IMR-90 (cell line): ENCODE measurements at regions not wholly inside any gene's neighbourhood (a gene's known extent, or its start where the extent isn't known, plus 50 kb on each side); places are given as distances from the start of the nearest gene placed in this dataset.

ENCODE experiments used
- ATAC-seq: fragments of 200-7000 bp; cut with Tn5 transposase; 2 replicates; pipeline ENCODE4 v1.9.1; 2020; ENCODE audit warnings: low read depth, mild to moderate bottlenecking, moderate library complexity
- BruUV-seq: library from RNA; stranded (reverse); fragments of 400-500 nt; replicated peaks from 2 replicates; lab custom pipeline; 2021; lab: Mats Ljungman, UMichigan
- CTCF ChIA-PET: fragments of 300-600 bp; formaldehyde crosslinking; extraction: SDS; loops from one replicate; lab custom pipeline; 2021; ENCODE audit warnings: antibody characterized with exemption; lab: Yijun Ruan, JAX
- POLR2A ChIA-PET: fragments of 300-600 bp; sonication (Branson Sonifier 250); formaldehyde crosslinking; loops from one replicate; lab custom pipeline; 2022; ENCODE audit warnings: antibody characterized with exemption; ENCODE audit not compliant: unreplicated experiment; lab: Charles Lee
- DNase-seq: peaks from one replicate; pipeline ENCODE4 v3.0.0; 2013
- H2AFZ ChIP-seq: replicated peaks from 2 replicates; pipeline ENCODE3; 2013; ENCODE audit warnings: low read length, mild to moderate bottlenecking; ENCODE audit not compliant: poor library complexity
- H2AK5ac ChIP-seq: 2 replicates; pipeline ENCODE4 v1.6.1; 2013; ENCODE audit warnings: low read depth, low read length, inconsistent platforms
- H2AK9ac ChIP-seq: replicated peaks from 2 replicates; pipeline ENCODE3; 2013; ENCODE audit warnings: mild to moderate bottlenecking, low read depth, low read length, moderate library complexity; ENCODE audit not compliant: poor library complexity
- H2BK120ac ChIP-seq: 2 replicates; pipeline ENCODE4 v1.6.1; 2013; ENCODE audit warnings: low read depth, low read length, inconsistent platforms
- H2BK15ac ChIP-seq: 3 replicates; pipeline ENCODE4 v1.6.1; 2013; ENCODE audit warnings: low read depth, low read length, inconsistent platforms
- H2BK20ac ChIP-seq: 2 replicates; pipeline ENCODE4 v1.6.1; 2013; ENCODE audit warnings: low read depth, mild to moderate bottlenecking, inconsistent platforms, low read length, moderate library complexity
- H2BK5ac ChIP-seq: 2 replicates; pipeline ENCODE4 v1.6.1; 2013; ENCODE audit warnings: mild to moderate bottlenecking, low read depth, low read length, inconsistent platforms; ENCODE audit not compliant: poor library complexity, severe bottlenecking
- H3K14ac ChIP-seq: replicated peaks from 2 replicates; pipeline ENCODE4 v1.6.1; 2013; ENCODE audit warnings: low read depth, low read length, inconsistent platforms
- H3K18ac ChIP-seq: 2 replicates; pipeline ENCODE4 v1.6.1; 2013; ENCODE audit warnings: low read depth, low read length, control low read depth
- H3K23ac ChIP-seq: 2 replicates; pipeline ENCODE4 v1.6.1; 2013; ENCODE audit warnings: low read depth, low read length, inconsistent platforms
- H3K27ac ChIP-seq: 2 replicates; pipeline ENCODE4 v1.5.1; 2013; ENCODE audit warnings: mild to moderate bottlenecking, control low read depth, low read length; ENCODE audit not compliant: insufficient read depth
- H3K27me3 ChIP-seq: 2 replicates; pipeline ENCODE4 v1.6.1; 2013; ENCODE audit warnings: low read length; ENCODE audit not compliant: control insufficient read depth, insufficient read depth
- H3K36me3 ChIP-seq: 2 replicates; pipeline ENCODE4 v1.6.1; 2013; ENCODE audit warnings: low read length, mixed read lengths; ENCODE audit not compliant: control insufficient read depth, insufficient read depth
- H3K4ac ChIP-seq: 2 replicates; pipeline ENCODE4 v1.6.1; 2013; ENCODE audit warnings: low read depth, low read length, inconsistent platforms
- H3K4me1 ChIP-seq: 2 replicates; pipeline ENCODE4 v1.6.1; 2013; ENCODE audit warnings: low read length, mixed read lengths; ENCODE audit not compliant: control insufficient read depth, insufficient read depth
- H3K4me2 ChIP-seq: 2 replicates; pipeline ENCODE4 v1.6.1; 2013; ENCODE audit warnings: low read depth, mild to moderate bottlenecking, control low read depth, low read length, moderate library complexity
- H3K4me3 ChIP-seq: 2 replicates; pipeline ENCODE4 v1.5.1; 2013; ENCODE audit warnings: low read depth, mild to moderate bottlenecking, control low read depth, low read length, moderate library complexity; ENCODE audit not compliant: insufficient read depth
- H3K56ac ChIP-seq: 2 replicates; pipeline ENCODE4 v1.6.1; 2013; ENCODE audit warnings: low read length, inconsistent platforms; ENCODE audit not compliant: insufficient read depth; ENCODE audit errors: extremely low read depth
- H3K79me1 ChIP-seq, 2 experiments: 2 replicates each; pipeline ENCODE4 v1.6.1; 2013; ENCODE audit warnings: low read length in 2 of 2, inconsistent platforms in 1 of 2, low read depth in 1 of 2
- H3K9ac ChIP-seq: 2 replicates; pipeline ENCODE4 v1.6.1; 2013; ENCODE audit warnings: low read depth, low read length, control low read depth
- H3K9me1 ChIP-seq: 2 replicates; pipeline ENCODE4 v1.6.1; 2013; ENCODE audit warnings: low read length, inconsistent platforms; ENCODE audit not compliant: insufficient read depth
- H3K9me3 ChIP-seq: 2 replicates; pipeline ENCODE4 v1.6.1; 2013; ENCODE audit warnings: low read length; ENCODE audit not compliant: control insufficient read depth, insufficient read depth
- H4K20me1 ChIP-seq: 2 replicates; pipeline ENCODE4 v1.6.1; 2013; ENCODE audit warnings: low read length, inconsistent platforms; ENCODE audit not compliant: insufficient read depth
- H4K5ac ChIP-seq: 2 replicates; pipeline ENCODE4 v1.6.1; 2013; ENCODE audit warnings: mild to moderate bottlenecking, low read depth, low read length, control low read depth
- H4K8ac ChIP-seq, 2 experiments: 2 replicates each; pipeline ENCODE4 v1.6.1; 2013; ENCODE audit warnings: low read depth in 2 of 2, low read length in 2 of 2, control low read depth in 1 of 2, inconsistent platforms in 1 of 2
- H4K91ac ChIP-seq: 2 replicates; pipeline ENCODE4 v1.6.1; 2013; ENCODE audit warnings: low read depth, low read length, inconsistent platforms; ENCODE audit not compliant: insufficient read depth
- BHLHE40 ChIP-seq: fragments of 150-350 bp; IDR thresholded peaks from 2 replicates; pipeline ENCODE4 v1.6.1; 2016; ENCODE audit warnings: mild to moderate bottlenecking, low read depth, low read length
- CEBPB ChIP-seq: IDR thresholded peaks from 2 replicates; pipeline ENCODE4 v1.6.1; 2012; ENCODE audit warnings: low read depth, low read length, improper control_type of control experiment
- CHD1 ChIP-seq: IDR thresholded peaks from 2 replicates; pipeline ENCODE4 v1.6.1; 2012; ENCODE audit warnings: low read depth, low read length, improper control_type of control experiment
- ELK1 ChIP-seq: fragments of 150-350 bp; IDR thresholded peaks from 2 replicates; pipeline ENCODE4 v1.6.1; 2016; ENCODE audit warnings: low read depth, mild to moderate bottlenecking, low read length, moderate library complexity, borderline replicate concordance
- FOS ChIP-seq: fragments of 150-350 bp; IDR thresholded peaks from 2 replicates; pipeline ENCODE4 v1.6.1; 2016; ENCODE audit warnings: low read depth, low read length
- MAZ ChIP-seq: IDR thresholded peaks from 2 replicates; pipeline ENCODE4 v1.6.1; 2012; ENCODE audit warnings: low read depth, mild to moderate bottlenecking, low read length, improper control_type of control experiment, moderate library complexity, borderline replicate concordance
- MXI1 ChIP-seq: IDR thresholded peaks from 2 replicates; pipeline ENCODE4 v1.6.1; 2012; ENCODE audit warnings: low read depth, mild to moderate bottlenecking, low read length, moderate library complexity, borderline replicate concordance
- NFE2L2 ChIP-seq: fragments of 150-350 bp; IDR thresholded peaks from 2 replicates; pipeline ENCODE4 v1.6.1; 2016; ENCODE audit warnings: low read depth, mild to moderate bottlenecking, low read length
- POLR2A ChIP-seq: IDR thresholded peaks from 2 replicates; pipeline ENCODE4 v1.6.1; 2012; ENCODE audit warnings: mild to moderate bottlenecking, low read depth, low read length
- RAD21 ChIP-seq: IDR thresholded peaks from 2 replicates; pipeline ENCODE4 v1.6.1; 2012; ENCODE audit warnings: low read length, improper control_type of control experiment
- RCOR1 ChIP-seq: IDR thresholded peaks from 2 replicates; pipeline ENCODE4 v1.6.1; 2012; ENCODE audit warnings: mild to moderate bottlenecking, low read length, improper control_type of control experiment; ENCODE audit not compliant: insufficient replicate concordance
- RFX5 ChIP-seq: IDR thresholded peaks from 2 replicates; pipeline ENCODE4 v1.8.0; 2012; ENCODE audit warnings: low read depth, mild to moderate bottlenecking, low read length, moderate library complexity
- SMC3 ChIP-seq: fragments of 150-350 bp; IDR thresholded peaks from 2 replicates; pipeline ENCODE4 v1.6.1; 2016; ENCODE audit warnings: low read depth, mild to moderate bottlenecking, antibody characterized with exemption, low read length, moderate library complexity
- WGBS, 2 experiments: methylation state at CpG; one replicate each; pipeline versions ENCODE4 v1.1.5 to v1.1.7; 2013; ENCODE audit warnings: missing lambda C conversion rate in 2 of 2; ENCODE audit not compliant: insufficient read length in 1 of 2; ENCODE audit errors: extremely low coverage in 2 of 2; 5-methylcytosine and 5-hydroxymethylcytosine counted together
- dilution Hi-C: fragments of 300-500 bp; cut with HindIII; formaldehyde crosslinking; loops from one replicate; pipeline ENCODE4 v1.14.3; 2018; ENCODE audit warnings: low sequenced_read_pairs; ENCODE audit not compliant: unreplicated experiment
- in situ Hi-C: fragments of 300-500 bp; cut with MboI; formaldehyde crosslinking; loops from 3 replicates; pipeline ENCODE4 v1.14.3; 2019; ENCODE audit warnings: low sequenced_read_pairs, inconsistent platforms, mixed read lengths
- intact Hi-C: fragments of 100-400 bp; cut with micrococcal nuclease; formaldehyde crosslinking; loops from 2 replicates; pipeline ENCODE4 v1.10.0; 2022
- TF ChIP-seq, protein P1 (sequence below): conservative IDR thresholded peaks from 2 replicates; pipeline ENCODE4 v1.5.1; 2012; ENCODE audit warnings: mild to moderate bottlenecking, low read depth, low read length, improper control_type of control experiment
- TF ChIP-seq, protein P2 (sequence below): fragments of 150-350 bp; IDR thresholded peaks from 2 replicates; pipeline ENCODE4 v1.6.1; 2017; ENCODE audit warnings: mild to moderate bottlenecking, antibody characterized with exemption, low read length, low read depth

- TF ChIP-seq RAD21 (no peak), NFE2L2 (no peak), ELK1 (no peak), SMC3 (no peak), POLR2A (no peak), MAZ (no peak), CEBPB (no peak), MXI1 (no peak), CHD1 (no peak), RFX5 (no peak), BHLHE40 (no peak), FOS (no peak), RCOR1 (no peak)
- TF ChIP-seq, protein P1, sequence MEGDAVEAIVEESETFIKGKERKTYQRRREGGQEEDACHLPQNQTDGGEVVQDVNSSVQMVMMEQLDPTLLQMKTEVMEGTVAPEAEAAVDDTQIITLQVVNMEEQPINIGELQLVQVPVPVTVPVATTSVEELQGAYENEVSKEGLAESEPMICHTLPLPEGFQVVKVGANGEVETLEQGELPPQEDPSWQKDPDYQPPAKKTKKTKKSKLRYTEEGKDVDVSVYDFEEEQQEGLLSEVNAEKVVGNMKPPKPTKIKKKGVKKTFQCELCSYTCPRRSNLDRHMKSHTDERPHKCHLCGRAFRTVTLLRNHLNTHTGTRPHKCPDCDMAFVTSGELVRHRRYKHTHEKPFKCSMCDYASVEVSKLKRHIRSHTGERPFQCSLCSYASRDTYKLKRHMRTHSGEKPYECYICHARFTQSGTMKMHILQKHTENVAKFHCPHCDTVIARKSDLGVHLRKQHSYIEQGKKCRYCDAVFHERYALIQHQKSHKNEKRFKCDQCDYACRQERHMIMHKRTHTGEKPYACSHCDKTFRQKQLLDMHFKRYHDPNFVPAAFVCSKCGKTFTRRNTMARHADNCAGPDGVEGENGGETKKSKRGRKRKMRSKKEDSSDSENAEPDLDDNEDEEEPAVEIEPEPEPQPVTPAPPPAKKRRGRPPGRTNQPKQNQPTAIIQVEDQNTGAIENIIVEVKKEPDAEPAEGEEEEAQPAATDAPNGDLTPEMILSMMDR, result no peak
- TF ChIP-seq, protein P2, sequence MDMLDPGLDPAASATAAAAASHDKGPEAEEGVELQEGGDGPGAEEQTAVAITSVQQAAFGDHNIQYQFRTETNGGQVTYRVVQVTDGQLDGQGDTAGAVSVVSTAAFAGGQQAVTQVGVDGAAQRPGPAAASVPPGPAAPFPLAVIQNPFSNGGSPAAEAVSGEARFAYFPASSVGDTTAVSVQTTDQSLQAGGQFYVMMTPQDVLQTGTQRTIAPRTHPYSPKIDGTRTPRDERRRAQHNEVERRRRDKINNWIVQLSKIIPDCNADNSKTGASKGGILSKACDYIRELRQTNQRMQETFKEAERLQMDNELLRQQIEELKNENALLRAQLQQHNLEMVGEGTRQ, result no peak
- Histone ChIP-seq H3K4me2 (no peak overlapping the region), H3K4ac (no peak overlapping the region), H3K9me3 (peaks cover 15% of the 10 kb centered on the region; the same call in 1 of the 2 replicates), H2BK5ac (no peak overlapping the region), H3K23ac (no peak overlapping the region), H3K9me1 (no peaks in the 10 kb centered on the region), H3K4me1 (no peaks in the 10 kb centered on the region), H3K56ac (no peak overlapping the region), H3K27me3 (peaks cover 2% of the 10 kb centered on the region; the same call in 1 of the 2 replicates), H2BK120ac (no peak overlapping the region), H4K8ac (no peak overlapping the region), H3K4me3 (no peak overlapping the region), H3K79me1 (no peaks in the 10 kb centered on the region), H3K18ac (no peak overlapping the region), H2AFZ (no peak overlapping the region), H3K14ac (no peak overlapping the region), H2AK9ac (no peak overlapping the region), H2AK5ac (no peak overlapping the region), H4K91ac (no peak overlapping the region), H2BK15ac (no peak overlapping the region), H4K20me1 (no peaks in the 10 kb centered on the region), H2BK20ac (no peak overlapping the region), H3K36me3 (no peaks in the 10 kb centered on the region), H3K9ac (no peak overlapping the region), H4K5ac (no peak overlapping the region), H3K27ac (no peak overlapping the region)
- WGBS, 2 experiments, result no CpG with 5 or more reads among the region's 10 CpGs
- ATAC-seq, result no peak
- CTCF ChIA-PET, result no interaction called here
- no TSS peak for BruUV-seq
- no peak for DNase-seq
- dilution Hi-C loops (no loop called here), in situ Hi-C loops (no loop called here), intact Hi-C loops (no loop called here)
- POLR2A ChIA-PET, result no interaction called here
These were observed 358.3 kb upstream of the SULF2 start for GRCh38 chr20:48143435-48144081.
